ENCODE measurements at regions not wholly inside any gene's neighbourhood (a gene's known extent, or its start where the extent isn't known, plus 50 kb on each side); places are given as distances from the start of the nearest gene placed in this dataset.

GRCh38 chr6:145544514-145544913 lies 190.8 kb downstream of the EPM2A start:
- Histone ChIP-seq H3K27ac (ENCODE audit: low read depth, low read length) (no peak overlapping the region), H2AFZ (ENCODE audit: low read length, unreplicated experiment) (no peak overlapping the region), H3K4me1 (ENCODE audit: control insufficient read depth, insufficient read depth, low read length, unreplicated experiment) (peaks cover 14% of the 10 kb centered on the region), H3K36me3 (ENCODE audit: insufficient read depth, low read length) (no peaks in the 10 kb centered on the region), H3K27me3 (ENCODE audit: insufficient read depth, low read length) (no peaks in the 10 kb centered on the region), H3K79me2 (ENCODE audit: control insufficient read depth, insufficient read depth, low read length, unreplicated experiment) (no peaks in the 10 kb centered on the region), H3K4me3 (ENCODE audit: low read depth, low read length) (no peak overlapping the region)

GRCh38 chr6:145546265-145546664 lies 189.1 kb downstream of the EPM2A start:
- H3K36me3 ChIP-seq (ENCODE audit: insufficient read depth, low read length) = no peaks in the 10 kb centered on the region
- H3K4me3 ChIP-seq (ENCODE audit: low read depth, low read length) = no peak overlapping the region
- no peaks in the 10 kb centered on the region for H3K79me2 ChIP-seq (ENCODE audit: control insufficient read depth, insufficient read depth, low read length, unreplicated experiment)
- H3K27me3 ChIP-seq (ENCODE audit: insufficient read depth, low read length) = no peaks in the 10 kb centered on the region
- H3K27ac ChIP-seq (ENCODE audit: low read depth, low read length) = no peak overlapping the region
- H3K4me1 ChIP-seq (ENCODE audit: control insufficient read depth, insufficient read depth, low read length, unreplicated experiment) = peaks cover 8% of the 10 kb centered on the region
- H2AFZ ChIP-seq (ENCODE audit: low read length, unreplicated experiment) = no peak overlapping the region

GRCh38 chr6:145547594-145548335 lies 187.6 kb downstream of the EPM2A start:
- H2AFZ ChIP-seq (ENCODE audit: low read length, unreplicated experiment) = no peak overlapping the region
- peaks cover 8% of the 10 kb centered on the region for H3K4me1 ChIP-seq (ENCODE audit: control insufficient read depth, insufficient read depth, low read length, unreplicated experiment)
- no peak overlapping the region for H3K4me3 ChIP-seq (ENCODE audit: low read depth, low read length)
- H3K36me3 ChIP-seq (ENCODE audit: insufficient read depth, low read length) = no peaks in the 10 kb centered on the region
- no peaks in the 10 kb centered on the region for H3K79me2 ChIP-seq (ENCODE audit: control insufficient read depth, insufficient read depth, low read length, unreplicated experiment)
- H3K27me3 ChIP-seq (ENCODE audit: insufficient read depth, low read length) = no peaks in the 10 kb centered on the region
- no peak overlapping the region for H3K27ac ChIP-seq (ENCODE audit: low read depth, low read length)

GRCh38 chr6:145548933-145549648 lies 186.2 kb downstream of the EPM2A start:
- H3K79me2 ChIP-seq (ENCODE audit: control insufficient read depth, insufficient read depth, low read length, unreplicated experiment) = no peaks in the 10 kb centered on the region

GRCh38 chr6:145551164-145551563 lies 184.2 kb downstream of the EPM2A start:
- no peak overlapping the region for H2AFZ ChIP-seq (ENCODE audit: low read length, unreplicated experiment)
- H3K4me1 ChIP-seq (ENCODE audit: control insufficient read depth, insufficient read depth, low read length, unreplicated experiment) = no peaks in the 10 kb centered on the region
- no peak overlapping the region for H3K4me3 ChIP-seq (ENCODE audit: low read depth, low read length)
- H3K27ac ChIP-seq (ENCODE audit: low read depth, low read length) = no peak overlapping the region
- H3K36me3 ChIP-seq (ENCODE audit: insufficient read depth, low read length) = no peaks in the 10 kb centered on the region
- no peaks in the 10 kb centered on the region for H3K79me2 ChIP-seq (ENCODE audit: control insufficient read depth, insufficient read depth, low read length, unreplicated experiment)
- H3K27me3 ChIP-seq (ENCODE audit: insufficient read depth, low read length) = no peaks in the 10 kb centered on the region

More at GRCh38 chr6:145548933-145549648, 186.2 kb downstream of the EPM2A start:
- Histone ChIP-seq H3K27ac (ENCODE audit: low read depth, low read length) (no peak overlapping the region), H3K4me1 (ENCODE audit: control insufficient read depth, insufficient read depth, low read length, unreplicated experiment) (peaks cover 3% of the 10 kb centered on the region), H3K27me3 (ENCODE audit: insufficient read depth, low read length) (no peaks in the 10 kb centered on the region), H3K36me3 (ENCODE audit: insufficient read depth, low read length) (no peaks in the 10 kb centered on the region), H2AFZ (ENCODE audit: low read length, unreplicated experiment) (no peak overlapping the region), H3K4me3 (ENCODE audit: low read depth, low read length) (no peak overlapping the region)

- H3K4me3 ChIP-seq (ENCODE audit: low read depth, low read length) = no peak overlapping the region
- H3K36me3 ChIP-seq (ENCODE audit: insufficient read depth, low read length) = no peaks in the 10 kb centered on the region
- H2AFZ ChIP-seq (ENCODE audit: low read length, unreplicated experiment) = no peak overlapping the region
- H3K4me1 ChIP-seq (ENCODE audit: control insufficient read depth, insufficient read depth, low read length, unreplicated experiment) = no peaks in the 10 kb centered on the region
- no peak overlapping the region for H3K27ac ChIP-seq (ENCODE audit: low read depth, low read length)
- no peaks in the 10 kb centered on the region for H3K79me2 ChIP-seq (ENCODE audit: control insufficient read depth, insufficient read depth, low read length, unreplicated experiment)
- H3K27me3 ChIP-seq (ENCODE audit: insufficient read depth, low read length) = no peaks in the 10 kb centered on the region
These were observed 180.2 kb downstream of the EPM2A start for GRCh38 chr6:145555084-145555483.

- Histone ChIP-seq H3K27me3 (ENCODE audit: insufficient read depth, low read length) (no peaks in the 10 kb centered on the region), H3K4me1 (ENCODE audit: control insufficient read depth, insufficient read depth, low read length, unreplicated experiment) (no peaks in the 10 kb centered on the region), H3K27ac (ENCODE audit: low read depth, low read length) (no peak overlapping the region), H2AFZ (ENCODE audit: low read length, unreplicated experiment) (no peak overlapping the region), H3K79me2 (ENCODE audit: control insufficient read depth, insufficient read depth, low read length, unreplicated experiment) (no peaks in the 10 kb centered on the region), H3K36me3 (ENCODE audit: insufficient read depth, low read length) (no peaks in the 10 kb centered on the region), H3K4me3 (ENCODE audit: low read depth, low read length) (no peak overlapping the region)
These were observed 177.8 kb downstream of the EPM2A start for GRCh38 chr6:145557474-145557873.

GRCh38 chr6:145559836-145560235 lies 175.5 kb downstream of the EPM2A start:
- no peaks in the 10 kb centered on the region for H3K79me2 ChIP-seq (ENCODE audit: control insufficient read depth, insufficient read depth, low read length, unreplicated experiment)
- H3K27ac ChIP-seq (ENCODE audit: low read depth, low read length) = no peak overlapping the region
- no peaks in the 10 kb centered on the region for H3K4me1 ChIP-seq (ENCODE audit: control insufficient read depth, insufficient read depth, low read length, unreplicated experiment)
- no peaks in the 10 kb centered on the region for H3K36me3 ChIP-seq (ENCODE audit: insufficient read depth, low read length)
- no peak overlapping the region for H3K4me3 ChIP-seq (ENCODE audit: low read depth, low read length)
- H2AFZ ChIP-seq (ENCODE audit: low read length, unreplicated experiment) = no peak overlapping the region
- no peaks in the 10 kb centered on the region for H3K27me3 ChIP-seq (ENCODE audit: insufficient read depth, low read length)

- Histone ChIP-seq H3K4me3 (ENCODE audit: low read depth, low read length) (no peak overlapping the region), H3K27ac (ENCODE audit: low read depth, low read length) (no peak overlapping the region), H3K36me3 (ENCODE audit: insufficient read depth, low read length) (no peaks in the 10 kb centered on the region), H2AFZ (ENCODE audit: low read length, unreplicated experiment) (no peak overlapping the region), H3K79me2 (ENCODE audit: control insufficient read depth, insufficient read depth, low read length, unreplicated experiment) (no peaks in the 10 kb centered on the region), H3K27me3 (ENCODE audit: insufficient read depth, low read length) (no peaks in the 10 kb centered on the region), H3K4me1 (ENCODE audit: control insufficient read depth, insufficient read depth, low read length, unreplicated experiment) (no peaks in the 10 kb centered on the region)
These were observed 173.9 kb downstream of the EPM2A start for GRCh38 chr6:145561095-145562072.

- Histone ChIP-seq H3K4me3 (ENCODE audit: low read depth, low read length) (no peak overlapping the region), H3K27ac (ENCODE audit: low read depth, low read length) (no peak overlapping the region), H3K27me3 (ENCODE audit: insufficient read depth, low read length) (no peaks in the 10 kb centered on the region), H3K36me3 (ENCODE audit: insufficient read depth, low read length) (no peaks in the 10 kb centered on the region), H3K4me1 (ENCODE audit: control insufficient read depth, insufficient read depth, low read length, unreplicated experiment) (no peaks in the 10 kb centered on the region), H2AFZ (ENCODE audit: low read length, unreplicated experiment) (no peak overlapping the region), H3K79me2 (ENCODE audit: control insufficient read depth, insufficient read depth, low read length, unreplicated experiment) (no peaks in the 10 kb centered on the region)
These were observed 172.3 kb downstream of the EPM2A start for GRCh38 chr6:145562771-145563615.

All from ACC112 (cell line).